ENCODE measurements at regions not wholly inside any gene's neighbourhood (a gene's known extent, or its start where the extent isn't known, plus 50 kb on each side); places are given as distances from the start of the nearest gene placed in this dataset.
"Not testable (repeated sequence)": the region's sequence is repeated elsewhere in the genome, so short reads cannot be mapped to it uniquely, and the experiment has no call there.

- Mint-ChIP-seq H3K4me1 (no peaks in the 10 kb centered on the region), H3K4me3 (no peak overlapping the region), H3K27me3 (peaks cover 3% of the 10 kb centered on the region), H3K27ac (ENCODE audit: low read depth) (no peak overlapping the region), H3K36me3 (ENCODE audit: insufficient read depth) (no peaks in the 10 kb centered on the region), H3K9me3 (no peaks in the 10 kb centered on the region)
- ATAC-seq (replicated peaks; ENCODE audit: extremely low read depth, poor library complexity, severe bottlenecking) (no peak), DNase-seq (ENCODE audit: low spot score in 2 of 2) (no peak)
These were observed 188.8 kb downstream of the JCAD start for GRCh38 chr10:29870522-29871044.

- Mint-ChIP-seq H3K9me3 (no peaks in the 10 kb centered on the region), H3K4me1 (no peaks in the 10 kb centered on the region), H3K36me3 (ENCODE audit: insufficient read depth) (no peaks in the 10 kb centered on the region), H3K4me3 (no peak overlapping the region), H3K27me3 (no peaks in the 10 kb centered on the region), H3K27ac (ENCODE audit: low read depth) (no peak overlapping the region)
- no peak for ATAC-seq (replicated peaks; ENCODE audit: extremely low read depth, poor library complexity, severe bottlenecking)
- DNase-seq (ENCODE audit: low spot score in 2 of 2): no peak
These were observed 189.8 kb downstream of the JCAD start for GRCh38 chr10:29869593-29869992.

GRCh38 chr10:29866356-29866755 lies 193.0 kb downstream of the JCAD start:
- Mint-ChIP-seq H3K27me3 (no peaks in the 10 kb centered on the region), H3K4me3 (no peak overlapping the region), H3K27ac (ENCODE audit: low read depth) (no peak overlapping the region), H3K9me3 (no peaks in the 10 kb centered on the region), H3K36me3 (ENCODE audit: insufficient read depth) (no peaks in the 10 kb centered on the region), H3K4me1 (no peaks in the 10 kb centered on the region)
- no peak for ATAC-seq (replicated peaks; ENCODE audit: extremely low read depth, poor library complexity, severe bottlenecking)
- DNase-seq (ENCODE audit: low spot score in 2 of 2): no peak

- ATAC-seq (replicated peaks; ENCODE audit: extremely low read depth, poor library complexity, severe bottlenecking) (no peak), DNase-seq (ENCODE audit: low spot score in 2 of 2) (no peak)
- no peaks in the 10 kb centered on the region for H3K36me3 Mint-ChIP-seq (ENCODE audit: insufficient read depth)
- no peaks in the 10 kb centered on the region for H3K9me3 Mint-ChIP-seq
- H3K27me3 Mint-ChIP-seq: peaks cover 3% of the 10 kb centered on the region
- no peaks in the 10 kb centered on the region for H3K4me1 Mint-ChIP-seq
- no peak overlapping the region for H3K4me3 Mint-ChIP-seq
- no peak overlapping the region for H3K27ac Mint-ChIP-seq (ENCODE audit: low read depth)
These were observed 193.6 kb downstream of the JCAD start for GRCh38 chr10:29865700-29866355.

- ATAC-seq (replicated peaks; ENCODE audit: extremely low read depth, poor library complexity, severe bottlenecking) (no peak), DNase-seq (ENCODE audit: low spot score in 2 of 2) (no peak)
- Mint-ChIP-seq H3K4me3 (no peak overlapping the region), H3K36me3 (ENCODE audit: insufficient read depth) (no peaks in the 10 kb centered on the region), H3K9me3 (no peaks in the 10 kb centered on the region), H3K27ac (ENCODE audit: low read depth) (no peak overlapping the region), H3K4me1 (no peaks in the 10 kb centered on the region), H3K27me3 (peaks cover 25% of the 10 kb centered on the region)
These were observed 196.3 kb downstream of the JCAD start for GRCh38 chr10:29862923-29863614.

- ATAC-seq (replicated peaks; ENCODE audit: extremely low read depth, poor library complexity, severe bottlenecking) (no peak), DNase-seq (ENCODE audit: low spot score in 2 of 2) (no peak)
- Mint-ChIP-seq H3K27ac (ENCODE audit: low read depth) (no peak overlapping the region), H3K27me3 (peaks cover 31% of the 10 kb centered on the region), H3K36me3 (ENCODE audit: insufficient read depth) (no peaks in the 10 kb centered on the region), H3K9me3 (no peaks in the 10 kb centered on the region), H3K4me1 (no peaks in the 10 kb centered on the region), H3K4me3 (no peak overlapping the region)
These were observed 197.4 kb downstream of the JCAD start for GRCh38 chr10:29861811-29862505.

- not testable (repeated sequence) for H3K9me3 Mint-ChIP-seq; DNase-seq (ENCODE audit: low spot score in 2 of 2); H3K36me3 Mint-ChIP-seq (ENCODE audit: insufficient read depth); H3K4me3 Mint-ChIP-seq; ATAC-seq (replicated peaks; ENCODE audit: extremely low read depth, poor library complexity, severe bottlenecking); H3K4me1 Mint-ChIP-seq; H3K27ac Mint-ChIP-seq (ENCODE audit: low read depth)
- H3K27me3 Mint-ChIP-seq: peaks cover 31% of the 10 kb centered on the region
These were observed 198.2 kb downstream of the JCAD start for GRCh38 chr10:29861231-29861630.

- Mint-ChIP-seq H3K27ac (ENCODE audit: low read depth) (no peak overlapping the region), H3K27me3 (peaks cover 31% of the 10 kb centered on the region), H3K9me3 (no peaks in the 10 kb centered on the region), H3K4me1 (no peaks in the 10 kb centered on the region), H3K36me3 (ENCODE audit: insufficient read depth) (no peaks in the 10 kb centered on the region), H3K4me3 (no peak overlapping the region)
- no peak for ATAC-seq (replicated peaks; ENCODE audit: extremely low read depth, poor library complexity, severe bottlenecking)
- no peak for DNase-seq (ENCODE audit: low spot score in 2 of 2)
These were observed 199.2 kb downstream of the JCAD start for GRCh38 chr10:29860166-29860565.

GRCh38 chr10:29859521-29860130 lies 199.8 kb downstream of the JCAD start:
- Mint-ChIP-seq H3K36me3 (ENCODE audit: insufficient read depth) (no peaks in the 10 kb centered on the region), H3K4me3 (no peak overlapping the region), H3K9me3 (no peaks in the 10 kb centered on the region), H3K27me3 (peaks cover 31% of the 10 kb centered on the region), H3K4me1 (no peaks in the 10 kb centered on the region), H3K27ac (ENCODE audit: low read depth) (no peak overlapping the region)
- DNase-seq (ENCODE audit: low spot score in 2 of 2) (no peak), ATAC-seq (replicated peaks; ENCODE audit: extremely low read depth, poor library complexity, severe bottlenecking) (no peak)

GRCh38 chr10:29858702-29859267 lies 200.6 kb downstream of the JCAD start:
- Mint-ChIP-seq H3K9me3 (no peaks in the 10 kb centered on the region), H3K36me3 (ENCODE audit: insufficient read depth) (no peaks in the 10 kb centered on the region)
- ATAC-seq (replicated peaks; ENCODE audit: extremely low read depth, poor library complexity, severe bottlenecking): no peak

GRCh38 chr10:29857843-29858701 lies 201.3 kb downstream of the JCAD start:
- Mint-ChIP-seq H3K27me3 (peaks cover 31% of the 10 kb centered on the region), H3K27ac (ENCODE audit: low read depth) (no peak overlapping the region), H3K36me3 (ENCODE audit: insufficient read depth) (no peaks in the 10 kb centered on the region), H3K9me3 (no peaks in the 10 kb centered on the region), H3K4me3 (no peak overlapping the region), H3K4me1 (no peaks in the 10 kb centered on the region)
- no peak for DNase-seq (ENCODE audit: low spot score in 2 of 2)
- no peak for ATAC-seq (replicated peaks; ENCODE audit: extremely low read depth, poor library complexity, severe bottlenecking)

More at GRCh38 chr10:29858702-29859267, 200.6 kb downstream of the JCAD start:
- H3K4me3 Mint-ChIP-seq: no peak overlapping the region
- no peak overlapping the region for H3K27ac Mint-ChIP-seq (ENCODE audit: low read depth)
- no peaks in the 10 kb centered on the region for H3K4me1 Mint-ChIP-seq
- peaks cover 31% of the 10 kb centered on the region for H3K27me3 Mint-ChIP-seq
- no peak for DNase-seq (ENCODE audit: low spot score in 2 of 2)

All from central memory CD8-positive, alpha-beta T cell (primary cell).